HG02588 (cell line): ENCODE measurements at regions not wholly inside any gene's neighbourhood (a gene's known extent, or its start where the extent isn't known, plus 50 kb on each side); places are given as distances from the start of the nearest gene placed in this dataset.
A peak's percentile ranks its signal among the peaks of the same experiment; 100 is the strongest.

Experiments used
- ATAC-seq: cut with Tn5 transposase; IDR thresholded peaks from one replicate; pipeline ENCODE4 v1.9.1; 2021; ENCODE audit warnings: mild to moderate bottlenecking, moderate library complexity; ENCODE audit not compliant: unreplicated experiment

- no peak for ATAC-seq
These were observed 116.8 kb upstream of the SPATA13 start for GRCh38 chr13:24043590-24044350.

GRCh38 chr13:24045597-24045996, 114.9 kb upstream of the SPATA13 start:
- no peak for ATAC-seq

GRCh38 chr13:24050292-24050711, 110.2 kb upstream of the SPATA13 start:
- ATAC-seq = no peak

DNA sequence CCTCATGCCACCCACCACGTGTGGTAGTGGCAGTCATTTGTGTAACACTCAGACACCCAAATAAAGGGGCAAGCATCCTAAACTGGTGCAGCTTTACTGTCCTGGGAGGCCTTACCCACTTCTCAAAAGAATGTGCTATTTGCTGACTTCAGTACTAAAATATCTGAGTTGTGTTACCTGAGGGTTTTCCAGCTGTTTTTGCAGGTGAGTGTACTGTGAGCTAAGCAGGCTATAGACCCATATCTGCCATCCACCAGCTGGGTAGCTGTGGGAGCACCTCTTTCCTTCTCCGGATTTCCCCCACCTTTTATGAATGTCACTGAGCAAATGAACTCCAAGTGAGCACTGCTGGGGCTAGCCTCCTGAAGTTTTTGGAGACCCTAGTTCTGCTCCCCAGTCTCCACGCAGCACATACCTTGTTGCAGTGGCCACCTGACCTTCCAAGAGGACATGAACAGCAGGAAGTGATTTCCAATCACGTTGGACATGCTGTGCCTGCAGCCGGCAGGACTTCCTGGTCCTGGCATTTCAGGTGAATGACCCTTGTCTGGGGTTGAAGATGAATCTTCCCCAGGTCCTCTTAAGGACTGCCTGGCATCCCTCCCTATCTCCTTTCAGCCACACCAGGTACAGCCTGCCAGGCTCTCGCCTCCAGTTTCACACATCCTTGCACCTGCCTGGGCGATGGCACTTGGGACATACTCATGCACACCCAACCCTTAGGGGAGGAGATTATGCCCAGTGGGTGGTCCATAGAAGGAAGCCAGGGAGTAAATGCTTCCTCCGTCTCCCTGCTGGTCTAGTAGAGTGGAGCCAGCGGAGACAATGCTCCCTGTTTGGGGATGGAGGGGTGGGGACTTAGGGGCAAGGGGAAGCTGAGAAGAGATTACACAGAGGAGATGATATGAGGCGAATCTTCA, 109.5 kb upstream of the SPATA13 start:
- no peak for ATAC-seq

- ATAC-seq = no peak
These were observed 107.7 kb upstream of the SPATA13 start for GRCh38 chr13:24052547-24053518.

DNA sequence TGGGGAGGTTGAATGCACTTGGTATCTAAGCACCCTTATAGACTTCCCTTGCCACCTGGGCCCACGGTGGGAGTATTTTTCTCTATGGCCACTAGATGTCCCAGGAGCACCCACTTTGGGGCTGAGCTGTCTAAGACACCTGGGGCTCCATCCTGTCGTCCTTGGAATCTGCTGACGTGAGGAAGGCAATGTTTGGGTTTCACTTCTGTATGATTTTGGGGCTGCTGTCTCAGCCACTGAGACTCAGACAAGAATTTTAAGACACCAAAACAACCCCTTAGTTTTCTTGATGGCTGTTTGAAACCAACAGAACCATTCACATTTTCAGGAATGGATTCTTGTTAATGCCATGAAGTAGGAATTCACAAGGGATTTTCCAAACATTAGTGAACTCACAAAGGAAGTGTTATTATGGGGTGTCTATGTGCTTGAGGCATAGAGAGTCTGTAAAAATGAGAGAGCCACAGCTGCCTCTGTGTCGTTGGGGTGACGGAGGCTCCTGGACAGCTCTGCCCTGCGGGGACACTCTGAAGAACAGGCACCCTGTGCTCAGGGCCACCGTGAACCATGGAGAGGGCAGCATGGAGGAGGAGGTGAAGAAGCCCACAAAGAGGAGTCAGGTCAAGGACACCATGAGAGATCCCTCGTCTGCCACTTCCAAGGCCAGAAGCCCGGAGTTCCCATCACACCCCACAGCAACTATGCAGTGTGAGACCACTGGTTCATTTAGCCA, 106.8 kb upstream of the SPATA13 start:
- peak; percentile 89 for ATAC-seq

- no peak for ATAC-seq
These were observed 103.8 kb upstream of the SPATA13 start for GRCh38 chr13:24056616-24057137.

GRCh38 chr13:24060993-24061392, 99.5 kb upstream of the SPATA13 start:
- no peak for ATAC-seq

GRCh38 chr13:24063281-24063877, 97.1 kb upstream of the SPATA13 start:
- ATAC-seq = no peak

- no peak for ATAC-seq
These were observed 96.1 kb upstream of the SPATA13 start for GRCh38 chr13:24064371-24064770.

DNA sequence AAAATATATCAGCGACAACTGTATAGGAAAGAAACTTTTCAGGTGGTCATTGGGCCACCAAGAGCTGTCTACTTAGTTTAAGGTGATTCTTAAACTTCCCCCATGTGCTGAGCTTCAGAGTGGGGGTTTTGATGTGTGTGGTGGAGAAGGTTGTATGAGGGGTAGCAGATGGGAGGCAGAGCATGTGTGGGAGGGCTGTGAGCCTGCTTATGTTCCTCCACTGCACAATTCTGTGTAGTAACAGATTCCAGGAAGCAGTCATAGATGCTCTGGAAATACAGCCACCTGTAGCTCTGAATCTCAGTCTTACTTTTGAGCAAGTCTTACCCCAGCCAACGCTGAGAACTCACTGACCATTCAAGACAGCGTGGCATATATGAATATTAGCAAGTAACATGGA, 95.3 kb upstream of the SPATA13 start:
- ATAC-seq = no peak

DNA sequence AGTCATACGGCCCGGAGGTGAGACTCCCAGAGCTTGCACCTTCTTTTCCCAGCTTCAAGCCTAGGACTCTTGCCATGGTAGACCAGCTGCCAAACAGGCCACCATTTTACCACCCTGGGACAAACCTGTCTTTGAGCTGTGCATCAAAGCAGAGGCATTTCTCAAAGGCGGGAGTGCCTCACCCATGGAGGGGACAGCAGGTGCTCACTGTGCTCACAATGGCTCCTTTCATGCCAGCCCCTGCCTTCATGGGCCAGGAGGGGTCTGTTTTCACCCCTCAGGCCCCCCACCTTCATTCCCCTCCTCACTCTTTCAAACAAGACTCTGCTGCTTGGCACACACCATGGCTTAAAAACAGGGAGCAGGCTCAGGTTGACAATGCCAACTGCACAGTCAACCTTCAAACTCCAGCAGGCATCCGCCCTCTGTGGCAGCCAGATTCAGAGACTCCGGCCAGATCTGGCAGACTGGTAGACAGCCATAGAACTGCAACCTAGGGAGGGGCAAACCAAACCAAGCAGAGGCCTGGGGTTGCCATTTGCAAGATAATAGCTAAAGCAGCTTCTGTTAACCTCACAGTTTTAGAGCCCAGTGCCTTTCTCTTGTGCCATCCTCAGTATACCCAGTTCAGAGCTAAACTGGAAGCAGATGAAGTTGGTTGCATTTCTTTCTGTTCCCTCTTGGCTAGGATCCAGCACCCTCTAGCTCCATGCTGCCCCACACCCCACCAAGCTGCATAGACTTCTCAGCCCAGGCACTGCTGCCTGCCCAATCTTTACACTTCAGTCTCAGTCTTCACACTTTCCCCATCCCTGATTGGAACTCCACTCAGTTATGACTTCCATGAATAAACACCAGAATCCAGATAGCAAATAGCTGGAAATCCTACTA, 93.9 kb upstream of the SPATA13 start:
- ATAC-seq = no peak

- no peak for ATAC-seq
These were observed 92.0 kb upstream of the SPATA13 start for GRCh38 chr13:24068472-24068871.

GRCh38 chr13:24071016-24071415, 89.5 kb upstream of the SPATA13 start:
- no peak for ATAC-seq

GRCh38 chr13:24071423-24072075, 89.0 kb upstream of the SPATA13 start:
- ATAC-seq = no peak

DNA sequence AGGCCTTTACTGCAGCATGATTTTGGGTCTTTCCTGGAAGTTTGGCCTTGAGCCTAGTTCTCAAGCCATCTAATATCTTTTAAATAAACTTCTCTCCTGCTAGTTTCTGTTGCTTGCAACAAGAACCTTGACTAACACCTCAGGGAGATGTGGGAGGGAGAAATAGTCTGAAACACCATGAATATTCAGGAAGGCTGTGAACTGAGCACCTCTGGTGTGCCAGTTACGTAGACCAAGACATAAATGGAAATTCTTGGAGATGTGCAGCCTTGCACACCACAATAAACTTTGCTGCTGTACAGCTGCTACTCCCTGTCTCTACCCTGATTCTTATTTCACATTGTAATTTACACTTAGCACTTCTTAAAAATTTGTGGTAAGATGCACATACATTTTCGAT, 86.9 kb upstream of the SPATA13 start:
- ATAC-seq = no peak

DNA sequence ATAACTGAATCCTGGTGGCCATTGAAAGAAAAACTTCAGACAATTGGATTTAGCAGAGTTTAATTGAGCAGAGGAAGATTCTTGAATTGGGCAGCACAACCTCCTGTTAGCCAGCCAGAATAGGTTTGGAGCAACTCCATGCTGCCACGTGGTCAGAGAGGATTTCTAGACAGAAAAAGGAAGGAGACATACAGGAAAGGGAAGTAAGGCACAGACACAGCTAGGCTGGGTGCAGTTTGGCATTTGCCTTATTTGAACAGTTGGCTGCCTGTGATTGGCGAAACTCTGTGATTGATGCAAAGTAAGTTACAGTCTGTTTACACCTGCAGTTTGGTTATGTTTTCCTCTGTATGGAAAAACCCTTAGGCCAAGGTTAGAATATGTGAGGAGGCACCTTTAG, 85.8 kb upstream of the SPATA13 start:
- no peak for ATAC-seq
